ENCODE measurements at regions not wholly inside any gene's neighbourhood (a gene's known extent, or its start where the extent isn't known, plus 50 kb on each side); places are given as distances from the start of the nearest gene placed in this dataset.

DNA sequence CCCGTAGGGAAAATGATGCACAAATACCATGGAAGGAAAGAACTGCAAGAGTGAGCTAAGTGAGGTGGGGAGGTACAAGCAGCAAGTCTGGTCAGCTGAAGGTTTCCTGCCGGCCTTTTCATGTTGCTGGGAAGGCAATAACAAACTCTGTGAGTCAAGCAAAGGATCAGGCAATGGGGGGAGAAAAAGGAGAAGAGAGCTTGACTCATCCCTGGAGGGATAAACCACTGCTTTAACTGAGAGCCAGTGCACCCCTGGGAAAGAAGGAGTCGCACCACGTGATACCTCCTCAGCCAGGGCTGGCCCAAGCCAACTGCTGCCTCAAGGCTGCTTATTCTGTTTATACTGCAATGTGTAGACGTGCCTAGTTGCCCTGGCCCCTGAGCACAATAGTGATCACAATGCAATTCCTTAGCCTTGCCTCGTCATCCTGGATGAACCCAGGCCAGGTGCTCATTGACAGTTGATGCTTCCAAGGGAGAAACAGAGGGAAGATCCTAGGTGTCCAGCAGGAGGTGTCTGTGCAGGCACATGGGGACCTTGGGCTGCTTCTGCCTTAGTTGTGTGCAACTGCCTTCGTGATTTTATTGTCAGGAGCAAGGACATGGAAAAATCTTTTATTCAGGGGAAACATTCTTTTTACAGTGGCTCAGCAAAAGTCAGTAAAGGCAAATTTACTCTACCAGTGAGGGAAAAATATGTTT lies 203.0 kb upstream of the TUT7 start:
- no peak for DNase-seq

DNA sequence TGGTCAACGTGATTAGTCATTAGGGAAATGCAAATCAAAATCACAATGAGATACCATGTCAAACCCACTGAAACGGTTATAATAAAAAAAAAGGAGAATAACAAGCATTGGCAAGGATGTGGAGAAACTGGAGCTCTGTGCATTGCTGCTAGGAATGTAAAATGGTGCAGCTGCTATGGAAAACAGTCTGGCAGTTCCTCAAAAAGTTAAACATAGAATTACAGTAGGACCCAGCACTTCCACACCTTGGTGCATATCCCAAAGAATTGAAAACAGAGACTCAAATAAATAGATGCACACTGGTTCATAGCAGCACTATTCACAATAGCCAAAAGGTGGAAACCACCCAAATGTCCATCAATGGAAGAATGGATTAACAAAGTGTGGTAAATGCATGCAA lies 201.5 kb upstream of the TUT7 start:
- DNase-seq: no peak

DNA sequence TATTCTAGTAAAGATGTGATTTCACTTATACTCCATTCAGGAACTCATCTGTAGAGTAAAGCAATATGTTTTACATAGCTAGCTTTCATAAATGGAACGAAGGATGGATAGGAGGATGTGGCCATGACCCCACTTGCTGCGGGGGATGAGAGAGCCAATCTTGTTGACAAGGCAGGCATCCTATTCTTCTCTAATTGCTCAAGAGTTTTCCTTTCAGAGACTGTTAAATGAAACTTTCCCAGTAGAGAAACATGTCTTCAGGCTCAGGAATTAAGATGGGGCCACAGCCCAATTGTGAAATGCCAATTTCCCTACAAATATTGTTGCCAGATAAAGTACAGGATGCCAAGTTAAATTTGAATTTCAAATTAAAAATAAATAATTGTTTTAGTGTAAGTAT lies 196.2 kb upstream of the TUT7 start:
- DNase-seq: no peak

DNA sequence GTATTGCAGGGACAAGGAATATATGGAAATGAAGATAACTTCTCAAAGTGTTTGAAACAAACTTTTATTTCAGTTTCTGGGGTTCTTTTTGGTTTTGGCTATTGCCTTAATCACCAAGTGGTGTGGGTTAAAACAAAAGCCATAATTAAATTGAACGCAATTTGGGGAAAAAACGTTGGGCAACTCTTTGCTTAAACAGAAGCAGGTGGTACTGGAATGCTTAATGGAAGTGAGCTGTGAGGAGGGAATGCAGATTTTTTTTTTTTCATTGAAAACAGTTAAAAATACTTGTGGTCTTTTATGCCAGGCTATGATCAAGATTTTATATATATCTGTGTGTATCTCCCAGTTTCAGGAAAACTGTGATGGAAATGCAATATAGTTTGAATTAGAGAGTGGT lies 195.7 kb upstream of the TUT7 start:
- no peak for DNase-seq

DNA sequence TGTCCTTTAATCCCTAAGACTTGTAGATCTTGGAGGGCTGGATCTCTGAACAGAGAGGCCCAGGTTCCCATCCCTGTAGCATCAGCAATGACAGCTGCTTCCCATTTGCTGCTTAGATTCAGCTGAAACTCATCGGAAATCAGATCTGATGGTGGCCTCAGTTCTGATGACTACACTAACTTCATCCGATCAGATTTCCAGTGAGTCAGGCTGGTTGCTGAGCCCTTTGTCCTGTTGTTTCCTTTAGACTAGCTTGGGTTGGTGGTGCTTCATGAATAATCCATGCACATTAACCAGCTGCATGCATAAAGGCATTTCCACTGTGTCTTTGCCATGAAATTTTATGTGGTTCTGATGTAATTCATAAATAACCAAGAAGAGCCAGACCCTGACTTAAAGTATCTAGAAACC lies 195.2 kb upstream of the TUT7 start:
- DNase-seq: no peak

DNA sequence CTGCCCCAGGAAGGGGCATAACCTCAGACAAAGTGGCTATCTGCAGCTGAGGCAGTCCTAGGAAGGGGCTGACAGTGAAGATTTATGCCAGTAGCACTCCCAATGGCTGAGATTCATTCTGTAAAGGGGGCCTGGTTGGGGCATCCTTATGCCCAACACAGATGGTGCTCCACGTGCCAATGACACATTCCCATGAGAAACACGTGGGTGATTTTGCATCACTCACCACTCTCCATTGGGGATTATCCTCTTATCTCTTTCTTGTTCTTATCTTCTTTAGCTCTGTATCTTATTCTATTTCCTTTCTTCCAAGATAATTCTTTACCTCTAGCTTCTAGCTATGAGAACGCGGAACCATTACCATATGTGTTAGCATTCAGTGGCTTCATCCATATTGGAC lies 194.0 kb upstream of the TUT7 start:
- DNase-seq: no peak

DNA sequence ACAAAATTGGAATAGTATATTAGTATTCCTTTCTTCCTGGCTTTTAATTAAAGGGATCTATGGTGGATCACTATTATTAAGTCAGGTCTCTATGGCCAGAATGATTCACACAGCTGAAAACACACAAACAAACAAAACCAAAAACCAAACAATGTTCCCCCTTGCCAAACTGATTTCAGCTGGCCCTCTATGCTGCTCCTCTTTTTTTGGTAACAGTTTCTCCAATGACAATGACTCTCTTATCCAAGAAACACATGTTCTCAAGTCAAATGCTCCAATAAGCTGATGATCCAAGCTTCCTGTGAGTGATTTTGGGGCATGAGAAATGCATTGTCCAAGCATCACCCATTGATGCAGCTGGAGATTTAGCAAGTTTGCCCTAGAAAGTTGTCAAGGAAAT lies 193.4 kb upstream of the TUT7 start:
- no peak for DNase-seq

DNA sequence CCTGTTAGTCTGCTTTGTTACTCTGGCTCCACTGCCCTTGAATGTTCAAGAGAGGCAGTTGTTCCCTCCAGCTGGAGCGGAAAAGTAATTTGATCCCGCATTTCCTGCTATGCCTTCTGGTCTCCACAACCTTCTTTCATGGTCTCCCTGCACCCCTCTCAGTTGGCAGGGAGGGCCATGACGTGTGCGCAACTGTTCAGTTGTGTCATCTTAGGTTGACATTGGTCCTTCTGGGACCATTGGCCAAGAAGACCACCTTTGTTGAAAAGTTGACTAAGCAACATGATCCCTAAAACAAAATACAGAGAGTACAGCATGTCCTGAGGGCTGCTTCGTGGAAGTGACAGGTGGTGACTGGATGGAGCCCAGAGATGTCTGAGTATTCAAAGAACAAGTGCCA lies 192.5 kb upstream of the TUT7 start:
- no peak for DNase-seq

DNA sequence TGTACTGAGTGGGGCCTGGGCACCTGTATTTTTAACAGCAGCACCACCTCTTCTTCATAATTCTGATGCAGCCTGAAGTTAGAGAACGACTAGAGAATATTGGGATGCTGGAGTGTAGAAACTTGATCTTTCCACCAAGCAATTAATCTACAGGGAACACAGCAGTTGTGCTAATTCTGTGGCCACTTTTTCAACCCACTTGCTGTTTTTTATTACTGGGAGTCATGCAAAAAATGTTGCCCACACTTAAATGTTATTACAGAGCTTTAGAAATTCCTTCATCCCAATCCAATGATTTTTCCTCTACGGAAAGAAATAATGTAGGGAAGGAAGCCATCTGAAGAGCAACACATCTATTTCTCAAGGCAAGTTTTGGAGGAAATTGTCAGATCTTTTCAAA lies 190.9 kb upstream of the TUT7 start:
- DNase-seq: no peak

DNA sequence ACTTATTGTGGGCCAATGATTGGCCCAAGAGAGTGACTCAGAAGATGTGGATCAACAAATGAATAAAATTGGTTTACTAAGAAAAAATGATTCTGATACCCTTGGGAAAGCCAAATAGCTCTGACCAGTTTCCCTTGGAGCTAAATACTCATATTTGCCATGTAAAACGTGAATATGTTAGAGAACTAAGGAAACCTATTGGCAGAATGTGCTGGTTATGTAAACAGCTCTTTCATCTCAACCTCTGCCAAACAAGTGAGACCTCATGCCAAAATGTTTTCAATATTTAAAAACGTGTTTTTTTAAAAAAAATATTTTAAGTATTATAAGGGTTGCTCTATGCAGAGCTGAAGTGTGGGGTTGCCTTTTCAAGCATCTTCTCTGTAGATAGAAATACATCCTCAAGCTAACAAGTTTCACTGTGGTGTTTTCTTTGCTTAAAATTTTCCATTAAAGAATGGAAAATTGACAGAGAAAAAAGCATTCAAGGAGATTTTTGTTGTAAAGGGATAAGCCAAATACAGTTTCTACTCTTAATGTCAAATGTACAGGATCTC lies 186.9 kb upstream of the TUT7 start:
- no peak for DNase-seq

DNA sequence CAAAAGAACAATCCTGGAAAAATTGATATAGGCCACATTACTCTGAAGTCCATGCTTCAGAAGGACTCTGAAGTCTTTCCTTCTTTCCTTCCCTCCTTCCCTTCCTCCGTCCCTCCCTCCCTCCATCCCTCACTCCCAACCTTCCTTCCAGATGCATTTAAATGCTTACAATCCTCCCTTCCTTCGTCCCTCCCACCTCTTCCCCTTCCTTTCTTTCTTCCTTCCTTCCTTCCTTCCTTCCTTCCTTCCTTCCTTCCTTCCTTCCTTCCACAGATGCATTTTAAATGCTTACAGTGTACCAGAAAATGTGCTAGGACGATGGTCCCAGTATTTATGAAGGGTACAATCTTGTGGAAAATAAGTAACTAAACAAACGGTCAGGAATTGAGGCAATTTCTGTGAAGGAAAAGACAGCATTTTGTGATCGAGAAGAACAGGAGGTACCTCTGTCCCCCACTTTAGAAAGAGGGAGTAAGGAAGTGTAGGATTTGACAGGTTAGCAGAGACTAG lies 181.3 kb upstream of the TUT7 start:
- no peak for DNase-seq

DNA sequence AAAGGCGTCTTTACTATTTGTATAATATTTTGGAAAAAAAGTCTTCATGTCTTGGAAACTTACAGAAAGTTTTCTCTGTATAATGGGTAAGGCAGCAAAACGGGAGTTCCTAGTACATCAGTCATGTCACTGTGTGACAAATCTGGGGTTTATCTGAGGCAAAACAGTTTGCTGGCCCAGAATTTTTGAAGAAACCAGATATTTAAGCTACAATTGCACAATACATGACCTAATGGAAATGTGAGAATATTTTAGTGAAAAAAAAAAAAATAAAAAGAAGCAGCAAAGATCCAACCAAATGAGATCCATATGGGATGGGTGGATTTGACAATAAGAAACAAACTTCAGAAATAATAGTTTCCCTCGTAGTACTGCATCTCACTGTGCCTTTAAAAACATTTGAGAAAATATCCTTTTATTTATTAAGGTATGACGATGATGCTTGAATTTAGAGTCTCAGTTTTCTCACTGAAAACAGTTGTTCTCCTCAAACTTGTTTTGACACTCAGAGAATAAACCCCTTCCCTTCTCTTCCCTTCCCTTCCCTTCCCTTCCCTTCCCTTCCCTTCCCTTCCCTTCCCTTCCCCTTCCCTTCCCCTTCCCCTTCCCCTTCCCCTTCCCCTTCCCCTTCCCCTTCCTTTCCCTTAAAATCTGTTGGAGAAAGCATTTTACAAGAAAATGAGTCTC lies 180.5 kb upstream of the TUT7 start:
- no peak for DNase-seq

DNA sequence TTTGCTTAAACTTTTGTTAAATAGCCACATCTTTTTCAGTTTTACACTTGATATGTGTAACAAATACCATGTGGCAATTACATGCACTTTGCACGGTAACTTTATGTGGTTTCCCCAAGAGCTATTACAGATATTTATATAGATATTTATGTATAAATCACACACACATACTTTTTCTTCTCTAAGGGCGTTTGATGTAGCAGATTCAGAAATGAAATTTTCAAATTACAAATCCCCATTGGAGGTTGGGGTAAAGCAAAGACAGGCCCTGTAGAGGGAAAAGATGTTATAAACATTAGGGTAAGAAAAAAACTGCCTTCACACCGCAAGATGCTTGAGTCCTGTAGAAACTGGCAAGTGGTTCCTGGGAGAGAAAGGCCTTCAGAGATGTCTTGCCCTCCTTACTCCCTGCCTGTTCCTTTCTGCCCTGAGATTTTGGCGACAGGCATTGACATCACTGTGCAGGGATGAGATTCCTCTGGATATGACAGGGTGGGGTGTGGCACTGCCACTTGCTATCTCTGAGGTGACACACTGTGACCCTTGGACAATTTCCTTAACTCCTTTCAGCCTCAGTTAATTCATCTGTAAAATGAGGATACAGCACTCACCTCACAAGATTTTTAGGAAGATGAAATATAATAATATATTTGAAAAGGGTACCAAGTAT lies 177.9 kb upstream of the TUT7 start:
- DNase-seq: no peak

DNA sequence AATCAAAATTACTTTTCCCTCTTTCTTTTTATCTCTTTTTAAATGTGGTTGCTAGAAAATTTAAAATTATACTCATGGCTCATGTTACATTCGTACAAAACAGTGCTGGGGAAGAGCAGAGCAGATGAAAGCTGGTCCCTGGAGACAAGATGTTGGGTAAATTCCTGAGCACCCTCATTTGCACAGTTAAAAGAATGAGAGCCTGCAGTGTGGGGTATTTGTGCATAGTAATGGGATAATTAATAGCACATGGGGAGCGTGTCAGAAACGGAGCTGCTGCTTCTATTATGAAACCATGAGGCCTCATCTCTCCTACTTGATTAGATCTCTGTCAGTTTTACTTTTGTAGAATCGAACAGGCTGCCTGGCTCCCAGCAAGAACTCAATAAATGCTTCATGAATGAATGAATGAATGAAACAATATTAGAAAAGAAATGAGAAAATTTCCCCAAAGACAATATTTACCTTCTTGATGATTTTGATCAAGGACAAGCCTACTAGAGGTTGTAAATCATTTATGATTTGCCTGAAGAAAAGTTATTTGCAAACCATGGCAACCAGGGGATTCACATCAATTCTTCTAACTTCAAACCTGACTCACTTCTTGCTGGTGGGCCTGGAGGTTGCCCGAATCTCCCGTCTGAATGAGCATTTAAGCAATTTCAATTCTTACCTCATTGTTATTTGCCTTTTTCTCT lies 177.2 kb upstream of the TUT7 start:
- no peak for DNase-seq

DNA sequence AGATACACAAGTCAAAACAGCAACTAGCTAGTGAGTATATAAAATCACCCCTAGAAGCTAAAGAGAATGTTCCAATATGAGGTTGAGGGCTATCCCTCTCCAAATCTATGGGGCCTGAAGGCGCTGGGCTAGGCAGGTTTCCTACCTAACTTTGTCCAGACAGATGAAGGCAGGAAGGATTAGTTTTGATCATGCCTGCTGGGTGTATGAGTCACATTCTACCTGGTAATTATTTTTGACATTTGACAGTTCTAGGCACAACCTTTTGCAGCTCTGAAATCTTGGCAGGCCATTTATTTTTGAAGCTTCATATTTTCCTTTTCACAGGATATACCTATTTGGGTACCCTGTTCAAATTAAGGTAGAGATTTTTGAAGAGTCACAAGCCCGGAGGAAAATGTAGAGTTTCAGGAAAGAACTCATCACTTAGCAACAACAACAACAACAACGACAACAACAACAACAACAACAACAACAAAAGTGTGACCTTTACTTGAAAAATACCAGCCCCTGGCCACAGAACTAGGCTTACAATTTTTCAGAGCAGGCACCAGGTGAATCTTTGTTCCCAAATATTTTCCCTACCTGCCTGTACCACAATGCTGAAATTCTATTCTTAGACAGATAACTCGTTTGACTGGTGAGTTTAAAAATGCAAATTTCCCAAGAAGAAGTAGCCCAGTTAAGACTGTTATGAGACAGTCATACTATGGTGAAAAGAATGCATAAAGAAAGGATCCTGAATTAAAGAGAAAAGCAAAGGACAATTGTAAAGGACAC lies 175.5 kb upstream of the TUT7 start:
- no peak for DNase-seq

DNA sequence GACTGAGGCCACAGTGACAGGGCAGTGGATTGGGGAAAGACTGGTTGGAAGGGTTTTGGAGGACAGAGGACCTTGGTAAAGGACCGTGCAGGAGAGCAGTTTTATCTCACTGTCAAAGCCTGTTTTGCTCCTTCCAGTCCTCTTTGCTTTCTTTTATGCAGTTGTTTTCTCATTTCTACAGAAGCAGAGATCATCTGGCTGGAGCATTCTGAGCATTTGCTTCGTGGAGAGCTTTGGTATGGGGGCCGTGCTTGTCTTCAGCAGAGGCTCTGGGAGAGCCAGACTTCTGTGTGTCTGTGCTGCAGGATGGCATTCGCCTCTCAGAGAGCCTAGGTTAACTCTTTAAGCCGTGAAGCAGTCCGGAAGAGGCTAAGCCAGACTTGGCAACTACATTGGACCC lies 171.8 kb upstream of the TUT7 start:
- DNase-seq: no peak

DNA sequence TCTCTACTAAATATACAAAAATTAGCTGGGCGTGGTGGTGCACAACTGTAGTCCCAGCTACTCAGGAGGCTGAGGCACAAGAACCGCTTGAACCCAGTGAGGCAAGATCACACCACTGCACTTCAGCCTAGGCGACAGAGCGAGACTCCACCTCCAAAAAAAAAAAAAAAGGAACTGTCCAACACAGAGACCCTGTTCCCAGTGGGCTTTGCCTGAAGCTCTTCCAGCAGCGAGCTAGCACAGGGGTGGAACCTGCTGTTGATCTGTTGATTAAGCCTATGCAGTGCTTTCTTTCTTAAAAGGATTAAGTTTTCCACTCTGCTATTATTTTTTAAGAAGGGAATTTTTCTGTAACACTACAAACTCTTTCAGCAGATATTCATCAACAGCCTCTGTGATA lies 171.0 kb upstream of the TUT7 start:
- no peak for DNase-seq

DNA sequence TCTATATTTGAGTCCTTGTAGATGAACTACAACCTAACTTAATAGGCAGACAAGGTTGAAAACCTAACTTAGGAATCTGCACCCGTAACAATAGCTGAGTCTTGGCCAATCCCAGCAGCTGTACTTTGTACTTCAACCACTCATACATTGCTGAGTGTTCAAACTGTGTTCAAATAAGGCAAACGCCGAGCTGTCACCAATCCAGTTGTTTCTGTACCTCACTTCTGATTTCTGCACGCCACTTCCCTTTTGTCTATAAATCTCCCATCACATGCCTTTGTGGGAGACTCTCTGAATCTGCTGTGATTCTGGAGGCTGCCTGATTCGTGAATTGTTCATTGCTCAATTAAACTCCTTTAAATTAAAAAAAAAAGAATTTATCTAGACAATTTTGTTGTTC lies 167.8 kb upstream of the TUT7 start:
- no peak for DNase-seq

DNA sequence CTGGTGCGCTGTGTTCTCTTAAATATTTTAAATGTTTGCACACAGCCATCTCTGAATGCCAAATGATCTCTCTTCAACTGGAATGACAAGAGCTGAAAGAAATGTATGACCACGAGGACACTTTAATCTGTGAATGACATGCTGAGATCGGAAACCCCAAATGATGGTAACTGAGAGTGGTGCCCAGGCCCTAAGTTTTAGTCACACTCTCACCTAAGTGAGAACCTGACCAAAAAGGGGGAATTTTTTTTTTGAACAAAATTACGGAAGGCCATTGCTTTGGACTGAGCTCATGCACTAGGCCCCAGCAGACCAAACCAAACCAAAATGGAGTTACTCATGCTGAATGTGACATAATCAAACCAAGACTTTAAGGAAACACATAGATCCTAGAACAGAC lies 167.1 kb upstream of the TUT7 start:
- DNase-seq: no peak

DNA sequence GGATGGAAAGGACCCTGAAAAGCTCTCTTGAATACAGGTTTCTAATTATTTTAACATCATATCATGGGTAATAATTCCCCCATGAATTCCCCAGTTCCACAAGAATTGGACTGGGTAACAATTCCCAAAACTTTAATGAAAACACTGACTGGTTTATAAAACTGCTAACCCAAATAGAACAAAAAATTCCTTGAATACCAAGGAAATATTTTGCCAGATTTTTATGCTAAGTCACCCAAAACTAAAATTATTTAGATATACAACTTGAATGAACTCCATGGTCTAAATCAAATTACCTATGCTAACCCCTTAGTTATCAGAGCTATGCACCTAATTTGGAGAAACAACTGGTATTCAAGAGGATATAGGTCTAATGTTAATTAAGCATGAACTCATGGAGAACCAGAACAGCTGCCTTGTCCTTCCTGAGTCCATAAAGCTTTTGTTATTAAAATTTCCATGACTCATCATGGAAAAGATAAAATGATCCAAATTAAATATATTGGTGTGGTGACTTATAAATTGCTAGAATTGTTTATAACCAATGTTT lies 164.9 kb upstream of the TUT7 start:
- no peak for DNase-seq

DNA sequence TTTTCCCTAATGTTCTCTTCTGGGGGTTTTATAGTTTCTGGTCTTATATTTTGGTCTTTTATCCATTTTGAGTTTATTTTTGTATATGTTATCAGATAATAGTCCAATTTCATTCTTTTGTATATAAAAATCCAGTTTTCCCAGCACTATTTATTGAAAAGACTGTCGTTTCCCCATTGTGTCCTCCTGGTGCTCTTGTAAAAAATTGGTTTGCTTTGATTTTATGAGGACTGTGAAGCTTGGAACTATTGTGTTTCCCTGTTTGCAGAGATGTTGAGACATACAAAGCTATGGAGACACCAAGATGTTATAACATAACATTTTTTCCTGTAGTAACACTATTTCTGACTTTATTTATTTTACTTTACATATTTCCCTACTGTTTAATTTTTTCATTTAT lies 163.3 kb upstream of the TUT7 start:
- no peak for DNase-seq

DNA sequence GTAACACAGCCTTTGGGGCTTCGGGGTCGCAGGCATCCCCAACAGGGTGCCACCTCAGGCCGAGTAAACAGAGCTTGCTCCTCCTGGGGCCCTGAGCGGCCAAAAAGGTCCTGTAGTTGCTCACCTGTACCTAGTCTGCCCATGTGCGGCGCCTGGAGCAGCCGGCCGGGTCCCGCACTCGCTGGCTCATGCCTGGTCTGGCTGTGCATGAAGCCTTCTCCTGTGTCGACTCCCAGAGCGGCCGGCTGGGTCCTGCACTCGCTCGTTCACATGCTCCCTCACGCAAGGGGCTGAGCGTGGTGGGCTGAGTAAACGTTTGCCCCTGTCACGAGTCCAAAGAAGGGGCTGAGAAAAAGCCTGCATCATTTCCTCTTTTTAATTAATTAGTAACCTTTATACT lies 162.4 kb upstream of the TUT7 start:
- no peak for DNase-seq
